ENCODE measurements at regions not wholly inside any gene's neighbourhood (a gene's known extent, or its start where the extent isn't known, plus 50 kb on each side); places are given as distances from the start of the nearest gene placed in this dataset.

DNA sequence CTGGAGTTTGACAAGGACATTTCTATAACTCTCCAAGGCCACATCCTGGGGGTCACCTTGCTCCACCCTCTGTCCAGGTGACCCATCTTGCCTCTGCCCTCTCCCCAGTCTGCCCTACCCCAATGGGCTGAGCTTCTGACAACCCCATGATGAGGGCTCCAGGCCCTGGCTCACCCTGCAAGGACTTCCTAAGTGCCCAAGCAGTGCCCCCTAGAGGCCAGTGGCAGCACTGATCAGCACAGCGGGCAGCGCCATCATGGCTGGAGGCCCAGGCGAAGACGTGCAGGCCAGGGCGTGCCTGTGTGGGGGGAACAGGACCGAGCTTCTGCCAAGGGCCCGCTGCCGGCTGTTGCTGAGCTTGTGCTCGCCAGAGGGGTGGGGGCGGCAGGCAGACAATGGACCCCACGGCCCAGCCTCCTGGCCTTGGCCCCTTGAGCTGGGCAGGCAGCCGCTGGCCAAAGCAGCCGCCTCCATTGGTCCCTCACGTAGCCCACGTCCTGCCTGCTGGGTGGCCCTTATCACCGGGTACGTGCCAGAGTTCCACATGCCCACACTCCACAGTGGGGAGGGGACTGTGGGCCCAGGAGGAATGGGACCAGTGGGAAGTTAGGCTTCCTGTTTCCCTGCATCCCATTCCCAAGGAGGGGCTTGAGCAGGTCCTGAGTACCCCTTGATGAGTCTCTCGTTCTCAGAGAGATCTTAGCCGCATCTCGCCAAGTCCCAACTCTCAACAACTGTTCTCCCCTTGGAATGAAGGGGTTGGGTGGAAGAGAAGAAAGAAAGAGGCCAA, 64.3 kb downstream of the MRPL14 start:
- no peak overlapping the region for H3K4me3 ChIP-seq (ENCODE audit: low read depth, low read length)
- DNase-seq (ENCODE audit: low read depth) = peak; percentile 77
- TF ChIP-seq, protein P1, sequence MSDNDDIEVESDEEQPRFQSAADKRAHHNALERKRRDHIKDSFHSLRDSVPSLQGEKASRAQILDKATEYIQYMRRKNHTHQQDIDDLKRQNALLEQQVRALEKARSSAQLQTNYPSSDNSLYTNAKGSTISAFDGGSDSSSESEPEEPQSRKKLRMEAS (IDR thresholded peaks at IDR 0.05; ENCODE audit: low read depth, low read length) = no peak
- TF ChIP-seq MYC (IDR thresholded peaks at IDR 0.05; ENCODE audit: low read depth, low read length) = no peak
- TF ChIP-seq POLR2A (IDR thresholded peaks at IDR 0.05; ENCODE audit: extremely low read depth, insufficient read length) = no peak
- TF ChIP-seq, protein P2, sequence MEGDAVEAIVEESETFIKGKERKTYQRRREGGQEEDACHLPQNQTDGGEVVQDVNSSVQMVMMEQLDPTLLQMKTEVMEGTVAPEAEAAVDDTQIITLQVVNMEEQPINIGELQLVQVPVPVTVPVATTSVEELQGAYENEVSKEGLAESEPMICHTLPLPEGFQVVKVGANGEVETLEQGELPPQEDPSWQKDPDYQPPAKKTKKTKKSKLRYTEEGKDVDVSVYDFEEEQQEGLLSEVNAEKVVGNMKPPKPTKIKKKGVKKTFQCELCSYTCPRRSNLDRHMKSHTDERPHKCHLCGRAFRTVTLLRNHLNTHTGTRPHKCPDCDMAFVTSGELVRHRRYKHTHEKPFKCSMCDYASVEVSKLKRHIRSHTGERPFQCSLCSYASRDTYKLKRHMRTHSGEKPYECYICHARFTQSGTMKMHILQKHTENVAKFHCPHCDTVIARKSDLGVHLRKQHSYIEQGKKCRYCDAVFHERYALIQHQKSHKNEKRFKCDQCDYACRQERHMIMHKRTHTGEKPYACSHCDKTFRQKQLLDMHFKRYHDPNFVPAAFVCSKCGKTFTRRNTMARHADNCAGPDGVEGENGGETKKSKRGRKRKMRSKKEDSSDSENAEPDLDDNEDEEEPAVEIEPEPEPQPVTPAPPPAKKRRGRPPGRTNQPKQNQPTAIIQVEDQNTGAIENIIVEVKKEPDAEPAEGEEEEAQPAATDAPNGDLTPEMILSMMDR (IDR thresholded peaks at IDR 0.05; ENCODE audit: low read depth, low read length) = peak; percentile 86

DNA sequence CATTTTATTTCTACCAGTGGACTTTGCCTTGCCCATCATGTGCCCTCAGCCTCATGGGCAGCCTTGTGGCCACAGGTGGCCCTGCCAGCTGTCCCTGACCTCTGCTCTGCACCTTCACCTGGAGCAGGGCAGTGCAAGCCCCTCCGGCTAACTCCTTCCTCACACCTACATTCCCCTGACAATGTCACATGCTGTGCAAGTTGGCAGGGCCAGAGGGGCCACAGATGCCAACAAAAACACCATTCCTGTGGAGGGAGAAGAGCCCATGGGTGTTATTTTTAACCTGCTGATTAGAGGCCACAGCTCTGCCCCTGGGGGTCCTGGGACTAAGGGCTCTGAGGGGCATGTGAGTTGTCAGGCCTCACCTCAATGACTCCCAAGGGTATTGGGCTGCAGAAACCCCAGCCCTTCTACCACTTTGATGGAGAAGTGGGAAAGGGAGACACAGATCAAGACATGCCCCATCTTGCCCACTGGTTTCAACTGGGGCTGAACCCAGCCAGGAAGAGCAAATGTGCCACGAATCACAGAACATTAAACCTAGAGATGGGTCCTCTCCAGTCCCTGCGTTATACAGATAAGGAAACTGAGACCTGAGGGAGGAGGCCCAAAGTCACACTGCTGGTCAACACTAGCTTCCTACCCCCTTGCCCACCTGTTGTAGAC, 65.0 kb downstream of the MRPL14 start:
- no peak overlapping the region for H3K4me3 ChIP-seq (ENCODE audit: low read depth, low read length)
- DNase-seq (ENCODE audit: low read depth) = no peak
- TF ChIP-seq, protein P2 (IDR thresholded peaks at IDR 0.05; ENCODE audit: low read depth, low read length) = no peak
- TF ChIP-seq POLR2A (IDR thresholded peaks at IDR 0.05; ENCODE audit: extremely low read depth, insufficient read length) (no peak), MYC (IDR thresholded peaks at IDR 0.05; ENCODE audit: low read depth, low read length) (no peak)

DNA sequence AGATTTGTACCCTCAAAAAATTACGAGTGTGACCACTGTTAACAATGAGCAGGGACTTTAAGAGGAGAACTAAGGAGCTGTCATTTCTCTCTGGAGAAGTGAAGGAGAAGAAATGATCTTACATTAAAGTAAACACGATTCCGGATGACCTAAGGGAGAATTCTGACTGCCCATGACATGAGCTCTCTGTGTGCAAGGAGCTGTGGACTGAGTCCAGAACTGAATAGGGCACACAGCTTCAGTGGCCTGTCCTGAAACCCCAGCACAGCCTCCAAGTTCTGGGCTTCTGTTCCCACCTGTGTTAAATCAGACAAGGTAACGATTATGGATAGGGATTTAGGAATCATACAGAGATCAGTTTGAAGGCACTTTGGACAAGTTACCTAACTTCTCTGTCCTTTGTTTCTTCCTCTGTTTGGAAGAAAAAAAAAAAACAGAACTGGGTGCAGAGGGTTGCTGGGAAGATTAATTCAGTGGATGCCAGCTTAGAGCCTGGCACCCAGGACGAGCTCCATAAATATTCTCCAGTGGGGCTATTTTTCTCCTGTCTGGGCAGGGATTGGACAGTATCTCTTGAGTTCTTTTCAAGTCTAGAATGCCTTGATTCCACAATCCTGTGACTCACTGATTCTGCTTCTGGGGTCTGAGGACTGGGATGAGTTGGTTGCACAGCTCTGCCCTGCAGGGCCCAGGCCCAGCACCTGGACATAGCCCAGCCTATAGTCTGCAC, 65.7 kb downstream of the MRPL14 start:
- TF ChIP-seq, protein P2 (IDR thresholded peaks at IDR 0.05; ENCODE audit: low read depth, low read length) = no peak
- TF ChIP-seq MYC (IDR thresholded peaks at IDR 0.05; ENCODE audit: low read depth, low read length) (no peak), POLR2A (IDR thresholded peaks at IDR 0.05; ENCODE audit: extremely low read depth, insufficient read length) (no peak)
- TF ChIP-seq, protein P1 (IDR thresholded peaks at IDR 0.05; ENCODE audit: low read depth, low read length) = no peak
- H3K4me3 ChIP-seq (ENCODE audit: low read depth, low read length) = no peak overlapping the region
- DNase-seq (ENCODE audit: low read depth) = no peak

DNA sequence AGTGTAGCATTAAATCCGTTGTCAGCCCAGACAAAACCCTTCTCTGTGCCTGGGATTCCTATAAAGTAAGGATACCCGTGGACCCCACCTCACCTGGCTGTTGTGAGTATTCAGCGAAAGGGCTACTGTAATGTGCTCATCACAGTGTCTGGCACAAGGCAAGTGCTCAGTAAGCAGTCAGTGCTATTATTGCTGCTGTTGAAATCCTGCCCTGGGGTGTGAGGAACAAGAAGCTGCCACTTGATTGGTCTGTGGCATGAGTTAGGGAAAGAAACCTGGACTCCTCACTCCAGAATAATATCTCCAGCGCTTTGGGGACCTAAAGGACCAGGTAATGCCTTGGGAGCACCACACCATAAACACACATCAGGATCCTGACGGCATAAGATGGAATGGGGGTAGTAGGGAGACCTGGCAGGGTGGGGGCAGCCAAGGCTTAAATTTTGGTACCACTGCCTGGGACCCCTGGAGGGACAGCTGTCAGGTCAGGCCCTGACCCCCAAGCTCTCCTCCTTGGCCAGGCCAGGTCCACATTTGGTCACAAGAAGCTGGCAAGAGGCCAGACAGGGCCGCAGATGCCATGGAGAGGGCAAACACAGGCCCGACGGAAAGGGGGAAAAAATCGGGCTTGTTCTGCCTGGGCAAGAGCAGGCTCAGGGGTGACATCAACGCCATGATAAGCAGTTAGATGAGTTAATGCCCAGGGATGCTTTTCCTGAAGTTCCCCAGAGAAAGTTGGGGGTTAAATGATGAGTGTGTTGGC, 66.5 kb downstream of the MRPL14 start:
- TF ChIP-seq, protein P2 (IDR thresholded peaks at IDR 0.05; ENCODE audit: low read depth, low read length) = no peak
- no peak for TF ChIP-seq POLR2A (IDR thresholded peaks at IDR 0.05; ENCODE audit: extremely low read depth, insufficient read length)
- DNase-seq (ENCODE audit: low read depth) = no peak
- H3K4me3 ChIP-seq (ENCODE audit: low read depth, low read length) = no peak overlapping the region

DNA sequence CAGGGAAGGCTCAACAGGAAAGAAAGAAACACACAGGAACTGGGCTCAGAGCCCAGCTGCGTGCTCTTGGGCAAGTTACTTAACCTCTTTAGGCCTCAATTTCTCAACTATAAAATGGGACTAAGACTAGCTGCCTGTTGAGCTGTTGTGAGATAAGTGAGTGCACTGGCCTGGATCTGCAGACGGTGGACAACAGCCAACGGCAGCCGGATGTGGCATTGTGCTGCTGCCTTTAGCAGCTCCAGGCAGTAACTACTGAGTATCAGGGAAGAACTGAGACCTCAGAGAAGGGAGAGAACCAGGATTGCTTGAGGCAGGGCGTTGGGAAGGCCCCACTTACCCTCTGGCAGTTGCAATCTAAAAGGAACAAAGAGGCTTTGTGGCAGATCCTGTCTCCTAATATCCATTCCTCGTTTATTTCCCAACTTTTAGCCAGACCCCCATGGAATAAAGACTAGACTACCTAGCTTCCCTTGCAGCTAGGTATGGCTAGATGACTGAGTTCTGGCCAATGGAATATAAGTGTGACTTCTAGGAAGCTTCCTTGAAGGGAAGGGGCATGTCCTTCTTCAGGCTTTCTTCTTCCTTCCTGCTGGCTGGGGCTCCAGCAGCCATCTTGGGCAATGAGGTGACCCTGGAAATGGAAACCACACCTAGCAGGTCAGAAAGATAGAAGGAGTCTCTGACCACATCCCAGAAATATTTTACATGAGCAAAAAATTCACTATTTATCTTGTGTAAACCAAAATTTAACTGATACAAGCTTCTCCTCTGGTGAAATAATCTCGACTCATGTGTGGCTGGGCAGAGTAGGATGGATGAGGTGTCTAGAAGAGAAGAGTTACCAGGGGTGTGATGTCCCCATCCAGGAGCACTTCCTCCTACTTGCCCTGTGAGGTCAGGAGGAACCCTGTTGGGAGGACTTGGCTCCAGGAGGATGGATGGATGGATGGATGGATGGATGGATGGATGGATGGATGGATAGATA, 67.6 kb downstream of the MRPL14 start:
- no peak overlapping the region for H3K4me3 ChIP-seq (ENCODE audit: low read depth, low read length)
- peak; percentile 74 for DNase-seq (ENCODE audit: low read depth)
- TF ChIP-seq, protein P2 (IDR thresholded peaks at IDR 0.05; ENCODE audit: low read depth, low read length) = no peak
- TF ChIP-seq, protein P1 (IDR thresholded peaks at IDR 0.05; ENCODE audit: low read depth, low read length) = no peak
- TF ChIP-seq MYC (IDR thresholded peaks at IDR 0.05; ENCODE audit: low read depth, low read length) (no peak), POLR2A (IDR thresholded peaks at IDR 0.05; ENCODE audit: extremely low read depth, insufficient read length) (no peak)

Measured in NB4 (cell line).